C4-2B (cell line): ENCODE measurements at regions not wholly inside any gene's neighbourhood (a gene's known extent, or its start where the extent isn't known, plus 50 kb on each side); places are given as distances from the start of the nearest gene placed in this dataset.

Source experiments
- CTCF ChIP-seq: fragments of 450-650 bp; conservative IDR thresholded peaks from 2 replicates; pipeline ENCODE4 v1.5.1; 2017; ENCODE audit warnings: mild to moderate bottlenecking
- ZFX ChIP-seq: fragments of 450-650 bp; IDR thresholded peaks from 2 replicates; pipeline ENCODE4 v1.6.1; 2017

- TF ChIP-seq CTCF (no peak), ZFX (no peak)
These were observed 272.2 kb upstream of the NEBL start for GRCh38 chr10:21169271-21169670.
